ENCODE measurements at regions not wholly inside any gene's neighbourhood (a gene's known extent, or its start where the extent isn't known, plus 50 kb on each side); places are given as distances from the start of the nearest gene placed in this dataset.
"Not testable (repeated sequence)": the region's sequence is repeated elsewhere in the genome, so short reads cannot be mapped to it uniquely, and the experiment has no call there.

GRCh38 chr2:155485141-155485842, 786.8 kb downstream of the KCNJ3 start:
- TF ChIP-seq CTCF (IDR thresholded peaks at IDR 0.05) (no peak), POLR2A (IDR thresholded peaks at IDR 0.05) (no peak)
- Histone ChIP-seq H3K27ac (no peak overlapping the region), H3K36me3 (no peaks in the 10 kb centered on the region), H3K27me3 (no peaks in the 10 kb centered on the region), H3K4me1 (no peaks in the 10 kb centered on the region), H3K9me3 (no peaks in the 10 kb centered on the region), H3K4me3 (no peak overlapping the region)
- WGBS, 2 donors, result 52 to 57% methylated on average over 3 of the region's 3 CpGs
- no peak for DNase-seq
- intact Hi-C loops (cut with DNase I), result no loop called here

- TF ChIP-seq CTCF (IDR thresholded peaks at IDR 0.05) (no peak), POLR2A (IDR thresholded peaks at IDR 0.05) (no peak)
- H3K4me1 ChIP-seq, result no peaks in the 10 kb centered on the region
- H3K4me3 ChIP-seq, result no peak overlapping the region
- H3K36me3 ChIP-seq, result no peaks in the 10 kb centered on the region
- no peaks in the 10 kb centered on the region for H3K27me3 ChIP-seq
- H3K27ac ChIP-seq, result no peak overlapping the region
- no peaks in the 10 kb centered on the region for H3K9me3 ChIP-seq
- DNase-seq, result no peak
- intact Hi-C loops (cut with DNase I), result no loop called here
Observed at GRCh38 chr2:155481141-155481540, 782.6 kb downstream of the KCNJ3 start.

GRCh38 chr2:155472018-155472417, 773.5 kb downstream of the KCNJ3 start:
- H3K36me3 ChIP-seq; H3K4me1 ChIP-seq; intact Hi-C loops (cut with DNase I); DNase-seq; H3K9me3 ChIP-seq; H3K4me3 ChIP-seq; H3K27ac ChIP-seq; H3K27me3 ChIP-seq: not testable (repeated sequence)
- 78% methylated on average over 6 to 13 of the region's 14 CpGs for WGBS, 2 donors

GRCh38 chr2:155456222-155456621, 757.7 kb downstream of the KCNJ3 start:
- 62 to 69% methylated on average over 1 of the region's 1 CpG for WGBS, 2 donors
- Histone ChIP-seq H3K4me1 (no peaks in the 10 kb centered on the region), H3K27me3 (no peaks in the 10 kb centered on the region), H3K4me3 (no peak overlapping the region), H3K9me3 (no peaks in the 10 kb centered on the region), H3K36me3 (no peaks in the 10 kb centered on the region), H3K27ac (no peak overlapping the region)
- DNase-seq, result no peak
- intact Hi-C loops (cut with DNase I), result no loop called here
- TF ChIP-seq CTCF (IDR thresholded peaks at IDR 0.05) (no peak), POLR2A (IDR thresholded peaks at IDR 0.05) (no peak)

GRCh38 chr2:155442755-155443372, 744.4 kb downstream of the KCNJ3 start:
- Histone ChIP-seq H3K9me3 (no peaks in the 10 kb centered on the region), H3K4me3 (no peak overlapping the region), H3K36me3 (no peaks in the 10 kb centered on the region), H3K27me3 (no peaks in the 10 kb centered on the region), H3K27ac (no peak overlapping the region), H3K4me1 (no peaks in the 10 kb centered on the region)
- TF ChIP-seq POLR2A (IDR thresholded peaks at IDR 0.05) (no peak), CTCF (IDR thresholded peaks at IDR 0.05) (no peak)
- no peak for DNase-seq
- 30 to 58% methylated on average over 2 of the region's 2 CpGs for WGBS, 2 donors
- intact Hi-C loops (cut with DNase I), result no loop called here
